Fibroblast of lung (primary cell): ENCODE measurements at regions not wholly inside any gene's neighbourhood (a gene's known extent, or its start where the extent isn't known, plus 50 kb on each side); places are given as distances from the start of the nearest gene placed in this dataset.

Source experiments
- DNase-seq, 2 donors: peaks; one replicate each; pipeline versions ENCODE4 v3.0.0 to v3.0.0-alpha.2; 2010; ENCODE audit warnings: low read depth in 2 of 2
- H2AFZ ChIP-seq: 2 replicates; pipeline ENCODE4 v1.5.1; 2012; ENCODE audit warnings: low read length, control low read depth, inconsistent platforms
- H3K27ac ChIP-seq: 2 replicates; pipeline ENCODE4 v1.5.1; 2011; ENCODE audit warnings: low read length, control low read depth; ENCODE audit not compliant: insufficient read depth
- H3K27me3 ChIP-seq: 2 replicates; pipeline ENCODE4 v1.5.1; 2011; ENCODE audit warnings: mild to moderate bottlenecking, low read length; ENCODE audit not compliant: control insufficient read depth, insufficient read depth
- H3K36me3 ChIP-seq: 2 replicates; pipeline ENCODE4 v1.5.1; 2011; ENCODE audit warnings: low read length; ENCODE audit not compliant: control insufficient read depth, insufficient read depth
- H3K4me1 ChIP-seq: 2 replicates; pipeline ENCODE4 v1.5.1; 2011; ENCODE audit warnings: low read length; ENCODE audit not compliant: control insufficient read depth, insufficient read depth; ENCODE audit errors: extremely low read depth
- H3K4me2 ChIP-seq: 2 replicates; pipeline ENCODE4 v1.5.1; 2011; ENCODE audit warnings: low read length, control low read depth; ENCODE audit not compliant: insufficient read depth; ENCODE audit errors: extremely low read depth
- H3K4me3 ChIP-seq, 4 experiments: fragments of 200-600 bp in 1 of 4; sonication (generic) in 1 of 4; replicated peaks in 1 of 4; 2 replicates each; pipeline ENCODE4 v1.5.1; 2011 to 2016; ENCODE audit warnings: low read length in 4 of 4, low read depth in 3 of 4, mild to moderate bottlenecking in 3 of 4, control low read depth in 2 of 4, inconsistent platforms in 1 of 4, mixed read lengths in 1 of 4; ENCODE audit not compliant: insufficient read depth in 1 of 4; ENCODE audit errors: control extremely low read depth in 1 of 4
- H3K79me2 ChIP-seq: 2 replicates; pipeline ENCODE4 v1.5.1; 2012; ENCODE audit warnings: mild to moderate bottlenecking, low read length, inconsistent platforms; ENCODE audit not compliant: control insufficient read depth, insufficient read depth
- H3K9ac ChIP-seq: 2 replicates; pipeline ENCODE4 v1.5.1; 2011; ENCODE audit warnings: mild to moderate bottlenecking, low read length, control low read depth; ENCODE audit not compliant: insufficient read depth
- H3K9me3 ChIP-seq: 2 replicates; pipeline ENCODE4 v1.5.1; 2012; ENCODE audit warnings: low read depth, low read length; ENCODE audit not compliant: control insufficient read depth, insufficient read depth
- H4K20me1 ChIP-seq: 2 replicates; pipeline ENCODE4 v1.5.1; 2011; ENCODE audit warnings: low read length; ENCODE audit not compliant: control insufficient read depth, insufficient read depth; ENCODE audit errors: extremely low read depth
- CTCF ChIP-seq, 2 donors: IDR thresholded peaks in 1 of 2; conservative IDR thresholded peaks in 1 of 2; 1 replicate in 1 of 2; 2 replicates in 1 of 2; pipeline ENCODE4 v1.5.1; 2011 to 2012; ENCODE audit warnings: low read length in 2 of 2, control low read depth in 1 of 2, inconsistent platforms in 1 of 2, low read depth in 1 of 2, mild to moderate bottlenecking in 1 of 2
- EZH2 ChIP-seq: IDR thresholded peaks from 2 replicates; pipeline ENCODE4 v1.5.1; 2012; ENCODE audit warnings: low read length, control low read depth, mild to moderate bottlenecking; ENCODE audit errors: missing control alignments

- TF ChIP-seq CTCF (conservative IDR thresholded peaks at IDR 0.05 in 1 of 2, IDR thresholded peaks at IDR 0.05 in 1 of 2; ENCODE audit: low read depth in 1 of 2, low read length in 2 of 2), result no peak
- no peak for TF ChIP-seq EZH2
- Histone ChIP-seq H3K79me2 (no peaks in the 10 kb centered on the region), H3K9me3 (no peaks in the 10 kb centered on the region), H3K27me3 (no peaks in the 10 kb centered on the region), H3K27ac (no peak overlapping the region), H3K36me3 (peaks cover 13% of the 10 kb centered on the region), H3K4me2 (no peak overlapping the region), H3K4me1 (no peaks in the 10 kb centered on the region), H4K20me1 (no peaks in the 10 kb centered on the region), H3K4me3 (no peak overlapping the region), H2AFZ (no peak overlapping the region), H3K9ac (no peak overlapping the region)
- no peak for DNase-seq
Measured at GRCh38 chr20:3311623-3312022, 72.6 kb upstream of the SLC4A11 start.

GRCh38 chr20:3309226-3309625 lies 70.2 kb upstream of the SLC4A11 start:
- no peaks in the 10 kb centered on the region for H3K27me3 ChIP-seq
- no peaks in the 10 kb centered on the region for H4K20me1 ChIP-seq
- H3K4me3 ChIP-seq, result no peak overlapping the region
- no peak for TF ChIP-seq EZH2
- no peak for TF ChIP-seq CTCF (conservative IDR thresholded peaks at IDR 0.05 in 1 of 2, IDR thresholded peaks at IDR 0.05 in 1 of 2; ENCODE audit: low read depth in 1 of 2, low read length in 2 of 2)
- no peak overlapping the region for H3K9ac ChIP-seq
- H2AFZ ChIP-seq, result no peak overlapping the region
- no peaks in the 10 kb centered on the region for H3K79me2 ChIP-seq
- H3K36me3 ChIP-seq, result peaks cover 14% of the 10 kb centered on the region
- peak in 1 of 2 donors; percentile 25 for DNase-seq
- H3K4me2 ChIP-seq, result no peak overlapping the region
- H3K27ac ChIP-seq, result no peak overlapping the region
- H3K4me1 ChIP-seq, result no peaks in the 10 kb centered on the region
- no peaks in the 10 kb centered on the region for H3K9me3 ChIP-seq

- peak in 1 of 2 donors; percentile 6 for DNase-seq
- H3K4me2 ChIP-seq, result no peak overlapping the region
- no peaks in the 10 kb centered on the region for H3K9me3 ChIP-seq
- no peak overlapping the region for H3K9ac ChIP-seq
- H3K27me3 ChIP-seq, result no peaks in the 10 kb centered on the region
- TF ChIP-seq CTCF (conservative IDR thresholded peaks at IDR 0.05 in 1 of 2, IDR thresholded peaks at IDR 0.05 in 1 of 2; ENCODE audit: low read depth in 1 of 2, low read length in 2 of 2) (no peak), EZH2 (no peak)
- no peaks in the 10 kb centered on the region for H3K79me2 ChIP-seq
- no peak overlapping the region for H2AFZ ChIP-seq
- H3K27ac ChIP-seq, result no peak overlapping the region
- no peaks in the 10 kb centered on the region for H3K4me1 ChIP-seq
- peaks cover 18% of the 10 kb centered on the region for H3K36me3 ChIP-seq
- H3K4me3 ChIP-seq, result no peak overlapping the region
- H4K20me1 ChIP-seq, result no peaks in the 10 kb centered on the region
Measured at GRCh38 chr20:3307725-3308124, 68.7 kb upstream of the SLC4A11 start.
